Right lobe of liver (tissue), 6 donors: ENCODE measurements at regions not wholly inside any gene's neighbourhood (a gene's known extent, or its start where the extent isn't known, plus 50 kb on each side); places are given as distances from the start of the nearest gene placed in this dataset.

Experiments used
- ATAC-seq, 4 donors: fragments of 200-7000 bp; cut with Tn5 transposase; one replicate each; pipeline ENCODE4 v1.9.1; 2020; ENCODE audit warnings: mild to moderate bottlenecking in 4 of 4, moderate library complexity in 4 of 4
- DNase-seq, 3 donors: peaks; one replicate each; pipeline ENCODE4 v3.0.0-alpha.2; 2020
- H3K27ac ChIP-seq, 3 donors: fragments of 200-600 bp; one replicate each; pipeline ENCODE4 v1.8.0; 2022
- H3K27me3 ChIP-seq, 2 donors: fragments of 200-600 bp; one replicate each; pipeline ENCODE4 v1.8.0; 2022
- H3K36me3 ChIP-seq, 4 donors: fragments of 200-600 bp; sonication (generic) in 1 of 4; one replicate each; pipeline versions ENCODE4 v1.5.1 to v1.8.0; 2017 to 2022; ENCODE audit warnings: control low read depth in 1 of 4
- H3K4me1 ChIP-seq, 4 donors: fragments of 200-600 bp; sonication (generic) in 1 of 4; one replicate each; pipeline versions ENCODE4 v1.5.1 to v1.8.0; 2017 to 2022; ENCODE audit warnings: control low read depth in 1 of 4
- H3K4me3 ChIP-seq, 3 donors: fragments of 200-600 bp; one replicate each; pipeline ENCODE4 v1.8.0; 2022
- H3K9me3 ChIP-seq, 4 donors: fragments of 200-600 bp; sonication (generic) in 1 of 4; one replicate each; pipeline versions ENCODE4 v1.5.1 to v1.8.0; 2017 to 2022; ENCODE audit warnings: control low read depth in 1 of 4
- CTCF ChIP-seq, 4 donors: fragments of 200-600 bp in 3 of 4; fragments of 450-650 bp in 1 of 4; IDR thresholded peaks; one replicate each; pipeline versions ENCODE4 v1.5.1 to v1.8.0; 2016 to 2022; ENCODE audit warnings: antibody characterized with exemption in 4 of 4, mild to moderate bottlenecking in 2 of 4
- POLR2A ChIP-seq: fragments of 450-650 bp; IDR thresholded peaks from one replicate; pipeline ENCODE4 v1.6.1; 2017; ENCODE audit warnings: antibody characterized with exemption, mild to moderate bottlenecking
- WGBS: methylation state at CpG from one replicate; pipeline ENCODE4 v1.1.6; 2018; ENCODE audit warnings: low coverage, low lambda C conversion rate; ENCODE audit not compliant: insufficient coverage; ENCODE audit errors: missing lambda C conversion rate; 5-methylcytosine and 5-hydroxymethylcytosine counted together
- intact Hi-C, 2 donors: fragments of 100-400 bp; cut with DNase I; formaldehyde crosslinking; loops; one replicate each; pipeline versions ENCODE4 v1.11.2 to v1.14.1; 2022
- donor health status: DM: no; HTN: yes; CAD: no.
- donor health status: DM: no; HTN: no; CAD: no.
- donor health status: DM: no; HTN: no; CAD: no.
- donor health status: DM: no; HTN: yes; CAD: no.
- donor health status: DM: no; HTN: yes; CAD: no.

GRCh38 chr4:141339391-141339790, 118.7 kb downstream of the ZNF330 start:
- ATAC-seq (no peak), DNase-seq (no peak)
- Histone ChIP-seq H3K27ac (no peak overlapping the region), H3K9me3 (no peaks in the 10 kb centered on the region), H3K4me1 (peaks cover 0 to 14% (median 0%) of the 10 kb centered on the region in 4 donors), H3K4me3 (no peak overlapping the region), H3K27me3 (no peaks in the 10 kb centered on the region), H3K36me3 (no peaks in the 10 kb centered on the region)
- 65% methylated on average over 3 of the region's 3 CpGs for WGBS
- intact Hi-C loops, result no loop called here
- TF ChIP-seq CTCF (IDR thresholded peaks at IDR 0.05) (no peak), POLR2A (no peak)

GRCh38 chr4:141339966-141340365, 119.3 kb downstream of the ZNF330 start:
- no peak overlapping the region for H3K4me3 ChIP-seq
- no peak overlapping the region for H3K27ac ChIP-seq
- H3K4me1 ChIP-seq, result peaks cover 0 to 8% (median 0%) of the 10 kb centered on the region in 4 donors
- no peaks in the 10 kb centered on the region for H3K9me3 ChIP-seq
- peak in 1 of 4 donors; percentile 18 for ATAC-seq
- intact Hi-C loops, result no loop called here
- H3K36me3 ChIP-seq, result no peaks in the 10 kb centered on the region
- no peak for DNase-seq
- no peak for TF ChIP-seq POLR2A
- no peak for TF ChIP-seq CTCF (IDR thresholded peaks at IDR 0.05)
- no peaks in the 10 kb centered on the region for H3K27me3 ChIP-seq

- TF ChIP-seq CTCF (IDR thresholded peaks at IDR 0.05) (no peak), POLR2A (no peak)
- Histone ChIP-seq H3K27me3 (no peaks in the 10 kb centered on the region), H3K27ac (no peak overlapping the region), H3K4me1 (peaks cover 0 to 3% (median 0%) of the 10 kb centered on the region in 4 donors), H3K9me3 (no peaks in the 10 kb centered on the region), H3K36me3 (no peaks in the 10 kb centered on the region), H3K4me3 (no peak overlapping the region)
- DNase-seq (no peak), ATAC-seq (no peak)
- 68% methylated on average over 2 of the region's 2 CpGs for WGBS
- intact Hi-C loops, result no loop called here
Observed at GRCh38 chr4:141340458-141340857, 119.8 kb downstream of the ZNF330 start.

DNA sequence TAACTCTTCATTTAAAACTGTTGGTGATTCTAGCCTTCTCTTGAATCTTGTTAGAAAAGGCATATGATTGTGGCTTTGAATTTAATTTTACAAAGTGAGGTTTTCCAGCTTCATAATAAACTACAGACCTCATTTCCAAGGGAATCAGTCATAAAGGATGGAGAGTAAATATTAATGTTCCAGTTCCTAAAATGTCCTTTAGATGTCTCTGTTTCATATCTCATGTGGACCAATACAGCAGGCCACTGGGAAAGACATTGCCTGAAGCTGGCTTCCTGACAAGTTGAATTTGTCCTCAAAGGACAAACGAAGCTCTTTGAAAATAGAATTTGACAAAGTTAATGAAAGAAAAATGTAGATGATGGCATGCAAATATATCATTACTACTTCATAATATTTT, 125.4 kb downstream of the ZNF330 start:
- intact Hi-C loops, result no loop called here
- peak in 1 of 3 donors; percentile 64 for DNase-seq
- WGBS, result 0% methylated on average over 1 of the region's 1 CpG
- no peaks in the 10 kb centered on the region for H3K27me3 ChIP-seq
- H3K27ac ChIP-seq, result no peak overlapping the region
- TF ChIP-seq CTCF (IDR thresholded peaks at IDR 0.05) (peak; percentile 62 to 71 (median 69)), POLR2A (no peak)
- ATAC-seq, result peak; percentile 74 to 81 (median 76)
- H3K36me3 ChIP-seq, result no peaks in the 10 kb centered on the region
- H3K4me1 ChIP-seq, result peaks cover 0 to 15% (median 6%) of the 10 kb centered on the region in 4 donors
- H3K9me3 ChIP-seq, result no peaks in the 10 kb centered on the region
- no peak overlapping the region for H3K4me3 ChIP-seq

GRCh38 chr4:141347684-141348083, 127.0 kb downstream of the ZNF330 start:
- no peak for TF ChIP-seq CTCF (IDR thresholded peaks at IDR 0.05)
- no peak for TF ChIP-seq POLR2A
- Histone ChIP-seq H3K4me1 (peaks cover 0 to 15% (median 6%) of the 10 kb centered on the region in 4 donors), H3K4me3 (no peak overlapping the region), H3K27me3 (no peaks in the 10 kb centered on the region), H3K27ac (peak overlapping the region in 1 of 3 donors; percentile 17), H3K36me3 (no peaks in the 10 kb centered on the region), H3K9me3 (no peaks in the 10 kb centered on the region)
- intact Hi-C loops, result no loop called here
- DNase-seq, result no peak
- 4% methylated on average over 2 of the region's 2 CpGs for WGBS
- ATAC-seq, result peak; percentile 10 to 52 (median 38)
